GM19463 (cell line): ENCODE measurements at regions not wholly inside any gene's neighbourhood (a gene's known extent, or its start where the extent isn't known, plus 50 kb on each side); places are given as distances from the start of the nearest gene placed in this dataset.
"Not testable (repeated sequence)": the region's sequence is repeated elsewhere in the genome, so short reads cannot be mapped to it uniquely, and the experiment has no call there.

Source experiments
- ATAC-seq: cut with Tn5 transposase; IDR thresholded peaks from one replicate; pipeline ENCODE4 v1.9.1; 2021; ENCODE audit warnings: mild to moderate bottlenecking, moderate library complexity; ENCODE audit not compliant: unreplicated experiment

GRCh38 chr5:96483878-96484277, 50.8 kb upstream of the PCSK1 start:
- ATAC-seq, result no peak

- no peak for ATAC-seq
Observed at GRCh38 chr5:96487859-96488258, 54.8 kb upstream of the PCSK1 start.

- ATAC-seq, result no peak
Observed at GRCh38 chr5:96489532-96489931, 56.5 kb upstream of the PCSK1 start.

- ATAC-seq, result no peak
Observed at GRCh38 chr5:96492459-96493047, 59.5 kb upstream of the PCSK1 start.

GRCh38 chr5:96493219-96493790, 60.3 kb upstream of the PCSK1 start:
- no peak for ATAC-seq

DNA sequence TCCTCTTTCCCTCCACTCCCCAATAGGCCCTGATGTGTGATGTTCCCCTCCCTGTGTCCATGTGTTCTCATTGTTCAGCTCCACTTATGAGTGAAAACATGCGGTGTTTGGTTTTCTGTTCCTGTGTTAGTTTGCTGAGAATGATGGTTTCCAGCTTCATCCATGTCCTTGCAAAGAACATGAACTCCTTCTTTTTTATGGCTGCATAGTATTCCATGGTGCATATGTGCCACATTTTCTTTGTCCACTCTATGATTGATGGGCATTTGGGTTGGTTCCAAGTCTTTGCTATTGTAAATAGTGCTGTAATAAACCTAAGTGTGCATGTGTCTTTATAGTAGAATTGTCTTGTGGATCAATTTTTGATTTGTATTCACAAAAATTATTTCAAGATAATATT, 62.4 kb upstream of the PCSK1 start:
- ATAC-seq, result not testable (repeated sequence)

GRCh38 chr5:96497027-96497426, 64.0 kb upstream of the PCSK1 start:
- ATAC-seq, result not testable (repeated sequence)

DNA sequence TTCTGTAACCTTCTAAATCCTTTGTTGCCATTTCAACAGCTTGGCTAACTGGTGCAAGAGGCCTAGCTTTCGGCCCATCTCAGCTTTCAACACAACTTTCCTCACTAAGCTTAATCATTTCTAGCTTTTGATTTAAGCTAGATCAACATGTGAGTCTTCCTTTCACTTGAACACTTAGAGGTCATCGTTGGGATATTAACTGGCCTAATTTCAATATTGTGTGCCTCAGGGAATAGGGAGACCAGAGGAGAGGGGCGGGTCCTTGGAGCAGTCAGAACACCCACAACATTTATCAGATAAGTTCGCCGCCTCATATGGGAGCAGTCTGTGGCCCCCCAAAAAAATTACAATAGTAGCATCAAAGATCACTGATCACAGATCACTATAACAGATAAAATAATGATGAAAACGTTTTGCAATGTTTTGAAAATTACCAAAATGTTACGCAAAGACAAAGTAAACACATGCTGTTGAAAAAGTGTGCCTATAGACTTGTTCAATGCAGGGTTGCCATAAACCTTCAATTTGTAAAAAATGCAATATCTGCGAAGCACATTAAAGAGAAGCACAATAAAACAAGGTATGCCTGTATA, 66.8 kb upstream of the PCSK1 start:
- no peak for ATAC-seq

- ATAC-seq, result no peak
Observed at GRCh38 chr5:96501991-96502646, 69.1 kb upstream of the PCSK1 start.

GRCh38 chr5:96503501-96504236, 70.6 kb upstream of the PCSK1 start:
- ATAC-seq, result no peak

DNA sequence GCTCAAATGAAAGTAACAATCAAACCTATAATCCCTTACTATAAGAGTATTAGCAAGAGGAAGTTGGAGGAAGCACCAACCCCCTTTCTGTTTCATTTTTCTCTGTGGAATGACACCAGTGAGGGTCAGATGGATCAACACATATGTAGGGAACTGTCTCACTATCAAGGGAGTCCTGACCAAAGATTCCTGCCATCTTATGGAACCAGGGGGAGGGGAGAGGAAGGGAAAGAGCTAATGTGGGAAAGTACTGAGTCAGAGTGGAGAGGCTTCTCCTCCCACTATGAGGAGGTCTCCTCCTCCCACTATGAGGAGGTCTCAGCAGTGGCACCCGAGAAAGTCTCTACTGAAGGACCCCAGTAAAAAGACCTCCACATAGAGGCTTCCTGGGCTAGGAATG, 73.3 kb upstream of the PCSK1 start:
- no peak for ATAC-seq

- ATAC-seq, result no peak
Observed at GRCh38 chr5:96506866-96507527, 73.9 kb upstream of the PCSK1 start.

DNA sequence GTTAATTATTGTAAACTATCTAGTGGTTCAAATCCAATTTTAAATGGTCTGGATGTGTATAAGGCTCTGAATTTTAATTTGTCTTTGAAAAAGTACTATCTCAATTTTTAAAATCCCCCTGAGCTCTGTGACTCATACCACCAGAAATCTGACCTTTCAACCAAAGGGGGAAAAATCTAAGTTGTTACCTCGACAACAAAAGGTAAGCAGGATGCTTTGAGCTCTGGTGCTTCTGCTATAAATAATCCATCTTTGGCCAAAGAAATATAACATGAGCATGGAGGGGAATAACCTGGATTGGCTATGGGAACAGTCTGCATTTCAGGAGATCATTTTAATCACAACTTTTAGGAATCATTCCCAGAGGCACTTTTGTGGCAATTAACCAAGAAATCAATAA, 76.3 kb upstream of the PCSK1 start:
- no peak for ATAC-seq

- ATAC-seq, result no peak
Observed at GRCh38 chr5:96509721-96510350, 76.8 kb upstream of the PCSK1 start.

DNA sequence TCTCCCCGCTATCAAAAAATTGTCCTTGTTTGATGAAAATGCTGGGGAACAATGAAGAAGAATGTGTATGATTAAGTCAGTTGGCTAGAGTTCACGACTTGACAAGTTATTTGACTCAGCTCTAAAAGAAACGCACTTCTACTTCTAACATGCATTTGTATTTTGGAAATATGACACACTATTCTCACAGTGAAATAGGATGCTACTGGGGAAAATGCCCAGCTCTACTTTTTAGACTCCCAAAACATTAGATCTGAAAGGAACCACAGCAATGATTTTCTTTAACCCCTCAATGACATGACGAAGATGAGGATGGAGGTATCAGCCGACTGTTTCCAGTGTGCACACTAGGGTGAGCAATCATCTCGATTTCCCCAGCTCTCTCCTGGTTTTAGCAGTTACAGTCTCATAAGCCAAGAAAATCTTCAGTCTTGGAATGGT, 83.6 kb upstream of the PCSK1 start:
- no peak for ATAC-seq

- ATAC-seq, result no peak
Observed at GRCh38 chr5:96517295-96517694, 84.2 kb upstream of the PCSK1 start.

GRCh38 chr5:96520345-96520744, 87.3 kb upstream of the PCSK1 start:
- no peak for ATAC-seq

DNA sequence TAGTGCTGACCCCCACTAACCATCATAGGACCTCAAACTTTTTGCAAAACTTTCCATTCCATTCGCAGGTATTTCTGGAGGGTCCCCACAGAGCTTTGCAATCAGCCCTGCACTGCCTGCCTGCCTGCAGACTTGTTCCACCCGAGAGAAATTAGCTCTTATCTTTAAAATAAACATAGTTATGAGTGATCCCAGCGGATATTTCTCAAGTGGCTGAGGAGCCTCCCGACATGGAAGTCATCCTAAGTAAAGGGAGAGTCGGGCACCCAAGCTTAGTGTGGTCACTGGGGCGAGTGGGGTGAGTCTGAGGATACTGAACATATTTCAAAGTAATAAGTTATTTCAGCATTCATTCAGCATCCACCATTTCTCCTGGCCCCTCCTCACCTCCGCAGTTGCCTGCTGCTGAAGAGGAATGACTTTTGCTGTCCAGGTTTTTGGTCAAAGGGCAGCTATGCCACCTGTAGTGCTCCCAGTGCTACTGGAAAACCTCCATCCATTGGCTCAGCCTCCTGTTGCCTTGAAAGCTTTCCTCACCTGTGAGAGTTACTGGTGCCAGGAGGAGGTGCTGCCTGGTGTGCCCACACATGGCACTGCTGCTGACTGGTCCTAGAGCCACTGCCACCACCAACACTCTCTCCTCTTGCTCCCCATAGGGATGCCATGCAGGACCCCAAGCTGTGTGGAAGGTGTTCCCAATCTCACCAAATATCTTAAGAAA, 89.7 kb upstream of the PCSK1 start:
- no peak for ATAC-seq

DNA sequence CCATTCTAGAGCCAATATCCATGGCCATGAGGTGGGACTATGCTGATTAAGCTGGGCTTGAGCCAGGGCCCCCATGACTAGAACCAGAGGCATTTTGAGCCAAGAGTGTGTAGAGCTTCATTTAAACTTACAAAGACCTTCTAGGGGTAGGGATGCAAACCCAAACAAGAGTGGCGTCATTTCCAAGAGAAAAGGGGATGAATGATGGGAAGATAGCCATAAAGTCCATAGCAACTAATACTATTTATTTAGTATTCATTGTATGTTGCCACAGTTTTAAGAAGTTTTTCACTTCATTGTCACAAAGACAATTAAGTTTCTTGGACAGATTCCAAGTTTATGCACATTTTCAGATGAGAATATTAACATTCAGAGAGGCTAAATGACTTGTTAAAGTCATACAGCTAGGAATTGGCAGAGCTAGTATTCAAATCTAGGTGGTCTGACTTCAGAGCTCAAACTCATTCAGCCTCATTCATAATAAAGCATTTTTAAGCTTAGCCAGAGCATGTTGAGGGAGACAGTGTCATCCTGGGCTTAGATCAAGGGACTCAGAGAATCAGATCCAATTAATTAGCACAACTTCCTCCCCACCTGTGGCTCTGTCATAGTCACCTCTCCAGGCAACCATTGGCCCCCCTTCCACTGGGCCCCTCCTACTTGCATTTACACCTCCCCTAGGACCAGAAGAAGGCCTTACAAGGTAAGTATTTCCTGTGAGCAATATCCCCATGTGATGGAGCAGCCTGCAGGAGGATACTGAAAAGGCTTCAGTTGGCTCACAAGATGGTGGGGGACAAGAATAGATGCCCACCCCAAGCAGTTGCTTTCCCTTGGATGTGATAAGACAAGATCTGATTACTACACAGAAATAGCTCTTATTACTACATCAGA, 95.0 kb upstream of the PCSK1 start:
- no peak for ATAC-seq
